Lower lobe of right lung (tissue), 2 donors: ENCODE measurements at regions not wholly inside any gene's neighbourhood (a gene's known extent, or its start where the extent isn't known, plus 50 kb on each side); places are given as distances from the start of the nearest gene placed in this dataset.

Experiments used
- ATAC-seq, 2 donors: fragments of 200-7000 bp; cut with Tn5 transposase; one replicate each; pipeline ENCODE4 v1.9.1; 2020 to 2022; ENCODE audit warnings: mild to moderate bottlenecking in 2 of 2, moderate library complexity in 2 of 2
- DNase-seq: peaks from one replicate; pipeline ENCODE4 v3.0.0-alpha.2; 2020
- H3K27ac ChIP-seq: fragments of 200-600 bp; one replicate; pipeline ENCODE4 v1.8.0; 2022
- H3K27me3 ChIP-seq: fragments of 200-600 bp; one replicate; pipeline ENCODE4 v1.8.0; 2022; ENCODE audit warnings: low read depth
- H3K36me3 ChIP-seq: fragments of 200-600 bp; one replicate; pipeline ENCODE4 v1.8.0; 2022; ENCODE audit warnings: mild to moderate bottlenecking
- H3K4me1 ChIP-seq: fragments of 200-600 bp; one replicate; pipeline ENCODE4 v1.8.0; 2022
- H3K4me3 ChIP-seq: fragments of 200-600 bp; one replicate; pipeline ENCODE4 v1.8.0; 2022; ENCODE audit warnings: mild to moderate bottlenecking
- H3K9me3 ChIP-seq: fragments of 200-600 bp; one replicate; pipeline ENCODE4 v1.8.0; 2022
- CTCF ChIP-seq: fragments of 200-600 bp; IDR thresholded peaks from one replicate; pipeline ENCODE4 v1.8.0; 2022; ENCODE audit warnings: antibody characterized with exemption, mild to moderate bottlenecking
- intact Hi-C: fragments of 100-400 bp; cut with DNase I; formaldehyde crosslinking; loops from one replicate; pipeline ENCODE4 v1.11.0; 2022
- donor health status: DM: no; HTN: yes; CAD: no; lungs with severe emphysema.

- no peak for TF ChIP-seq CTCF
These were observed 110.0 kb upstream of the SPON1 start for GRCh38 chr11:13852481-13852880.

GRCh38 chr11:13857828-13858227 lies 104.7 kb upstream of the SPON1 start:
- intact Hi-C loops, result no loop called here
- no peak for TF ChIP-seq CTCF
- no peaks in the 10 kb centered on the region for H3K27me3 ChIP-seq
- no peak for DNase-seq
- H3K4me3 ChIP-seq, result no peak overlapping the region
- H3K36me3 ChIP-seq, result no peaks in the 10 kb centered on the region
- no peak overlapping the region for H3K27ac ChIP-seq
- H3K4me1 ChIP-seq, result no peaks in the 10 kb centered on the region
- H3K9me3 ChIP-seq, result no peaks in the 10 kb centered on the region
- no peak for ATAC-seq

More at GRCh38 chr11:13852481-13852880, 110.0 kb upstream of the SPON1 start:
- intact Hi-C loops, result no loop called here
- Histone ChIP-seq H3K27me3 (no peaks in the 10 kb centered on the region), H3K9me3 (no peaks in the 10 kb centered on the region), H3K27ac (no peak overlapping the region), H3K36me3 (no peaks in the 10 kb centered on the region), H3K4me1 (no peaks in the 10 kb centered on the region), H3K4me3 (no peak overlapping the region)
- ATAC-seq, result no peak
- DNase-seq, result no peak

- no peaks in the 10 kb centered on the region for H3K9me3 ChIP-seq
- DNase-seq (no peak), ATAC-seq (no peak)
- no peak overlapping the region for H3K4me3 ChIP-seq
- H3K27ac ChIP-seq, result no peak overlapping the region
- intact Hi-C loops, result no loop called here
- H3K27me3 ChIP-seq, result no peaks in the 10 kb centered on the region
- no peak for TF ChIP-seq CTCF
- H3K36me3 ChIP-seq, result no peaks in the 10 kb centered on the region
- H3K4me1 ChIP-seq, result no peaks in the 10 kb centered on the region
These were observed 102.6 kb upstream of the SPON1 start for GRCh38 chr11:13859892-13860291.

GRCh38 chr11:13861411-13861810 lies 101.1 kb upstream of the SPON1 start:
- H3K36me3 ChIP-seq, result no peaks in the 10 kb centered on the region
- no peak for ATAC-seq
- DNase-seq, result no peak
- no peaks in the 10 kb centered on the region for H3K27me3 ChIP-seq
- no peaks in the 10 kb centered on the region for H3K4me1 ChIP-seq
- no peak for TF ChIP-seq CTCF
- intact Hi-C loops, result no loop called here
- no peak overlapping the region for H3K27ac ChIP-seq
- H3K9me3 ChIP-seq, result no peaks in the 10 kb centered on the region
- no peak overlapping the region for H3K4me3 ChIP-seq

GRCh38 chr11:13862845-13863392 lies 99.6 kb upstream of the SPON1 start:
- ATAC-seq (no peak), DNase-seq (no peak)
- no peak overlapping the region for H3K4me3 ChIP-seq
- intact Hi-C loops, result no loop called here
- H3K4me1 ChIP-seq, result no peaks in the 10 kb centered on the region
- H3K9me3 ChIP-seq, result no peaks in the 10 kb centered on the region
- H3K36me3 ChIP-seq, result no peaks in the 10 kb centered on the region
- no peak overlapping the region for H3K27ac ChIP-seq
- no peak for TF ChIP-seq CTCF
- no peaks in the 10 kb centered on the region for H3K27me3 ChIP-seq
